GM23248 (cell line): ENCODE measurements at regions not wholly inside any gene's neighbourhood (a gene's known extent, or its start where the extent isn't known, plus 50 kb on each side); places are given as distances from the start of the nearest gene placed in this dataset.

Experiments used
- EZH2 ChIP-seq: fragments of 200-600 bp; sonication (generic); IDR thresholded peaks from 2 replicates; pipeline ENCODE4 v1.6.1; 2018; ENCODE audit warnings: antibody characterized with exemption, mild to moderate bottlenecking; ENCODE audit not compliant: insufficient read depth, poor library complexity, severe bottlenecking
- EZH2phosphoT487 ChIP-seq: fragments of 200-600 bp; sonication (generic); IDR thresholded peaks from 2 replicates; pipeline ENCODE4 v1.6.1; 2018; ENCODE audit warnings: antibody characterized with exemption, moderate library complexity, mild to moderate bottlenecking, low read depth; ENCODE audit not compliant: insufficient read depth

DNA sequence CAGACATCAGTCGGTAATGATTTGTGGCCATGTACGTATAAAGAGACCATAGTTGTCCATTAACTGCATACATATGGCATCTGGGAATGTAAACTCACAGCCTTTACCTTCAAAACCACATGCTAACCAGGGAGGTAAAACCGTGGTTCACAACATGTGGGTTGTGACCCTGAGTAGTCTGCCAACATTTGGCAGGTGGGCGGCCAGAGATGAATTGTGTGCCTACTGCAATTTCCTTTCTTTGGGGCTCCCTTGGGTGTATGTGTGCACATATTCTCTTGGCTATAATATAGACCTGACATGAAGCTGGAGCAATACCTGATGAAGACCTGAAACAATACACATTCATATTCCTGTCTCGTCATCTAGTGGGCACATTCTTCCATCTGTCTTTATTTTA is 396.0 kb downstream of the MLLT3 start:
- no peak for TF ChIP-seq EZH2
- TF ChIP-seq EZH2phosphoT487, result no peak
